IMR-90 (cell line): ENCODE measurements at regions not wholly inside any gene's neighbourhood (a gene's known extent, or its start where the extent isn't known, plus 50 kb on each side); places are given as distances from the start of the nearest gene placed in this dataset.
"Not testable (repeated sequence)": the region's sequence is repeated elsewhere in the genome, so short reads cannot be mapped to it uniquely, and the experiment has no call there.

Source experiments
- ATAC-seq: fragments of 200-7000 bp; cut with Tn5 transposase; 2 replicates; pipeline ENCODE4 v1.9.1; 2020; ENCODE audit warnings: low read depth, mild to moderate bottlenecking, moderate library complexity
- BruUV-seq: library from RNA; stranded (reverse); fragments of 400-500 nt; replicated peaks from 2 replicates; lab custom pipeline; 2021; lab: Mats Ljungman, UMichigan
- CTCF ChIA-PET: fragments of 300-600 bp; formaldehyde crosslinking; extraction: SDS; loops from one replicate; lab custom pipeline; 2021; ENCODE audit warnings: antibody characterized with exemption; lab: Yijun Ruan, JAX
- POLR2A ChIA-PET: fragments of 300-600 bp; sonication (Branson Sonifier 250); formaldehyde crosslinking; loops from one replicate; lab custom pipeline; 2022; ENCODE audit warnings: antibody characterized with exemption; ENCODE audit not compliant: unreplicated experiment; lab: Charles Lee
- DNase-seq: peaks from one replicate; pipeline ENCODE4 v3.0.0; 2013
- H2AFZ ChIP-seq: replicated peaks from 2 replicates; pipeline ENCODE3; 2013; ENCODE audit warnings: low read length, mild to moderate bottlenecking; ENCODE audit not compliant: poor library complexity
- H2AK5ac ChIP-seq: 2 replicates; pipeline ENCODE4 v1.6.1; 2013; ENCODE audit warnings: low read depth, low read length, inconsistent platforms
- H2AK9ac ChIP-seq: replicated peaks from 2 replicates; pipeline ENCODE3; 2013; ENCODE audit warnings: mild to moderate bottlenecking, low read depth, low read length, moderate library complexity; ENCODE audit not compliant: poor library complexity
- H2BK120ac ChIP-seq: 2 replicates; pipeline ENCODE4 v1.6.1; 2013; ENCODE audit warnings: low read depth, low read length, inconsistent platforms
- H2BK15ac ChIP-seq: 3 replicates; pipeline ENCODE4 v1.6.1; 2013; ENCODE audit warnings: low read depth, low read length, inconsistent platforms
- H2BK20ac ChIP-seq: 2 replicates; pipeline ENCODE4 v1.6.1; 2013; ENCODE audit warnings: low read depth, mild to moderate bottlenecking, inconsistent platforms, low read length, moderate library complexity
- H2BK5ac ChIP-seq: 2 replicates; pipeline ENCODE4 v1.6.1; 2013; ENCODE audit warnings: mild to moderate bottlenecking, low read depth, low read length, inconsistent platforms; ENCODE audit not compliant: poor library complexity, severe bottlenecking
- H3K14ac ChIP-seq: replicated peaks from 2 replicates; pipeline ENCODE4 v1.6.1; 2013; ENCODE audit warnings: low read depth, low read length, inconsistent platforms
- H3K18ac ChIP-seq: 2 replicates; pipeline ENCODE4 v1.6.1; 2013; ENCODE audit warnings: low read depth, low read length, control low read depth
- H3K23ac ChIP-seq: 2 replicates; pipeline ENCODE4 v1.6.1; 2013; ENCODE audit warnings: low read depth, low read length, inconsistent platforms
- H3K27ac ChIP-seq: 2 replicates; pipeline ENCODE4 v1.5.1; 2013; ENCODE audit warnings: mild to moderate bottlenecking, control low read depth, low read length; ENCODE audit not compliant: insufficient read depth
- H3K27me3 ChIP-seq: 2 replicates; pipeline ENCODE4 v1.6.1; 2013; ENCODE audit warnings: low read length; ENCODE audit not compliant: control insufficient read depth, insufficient read depth
- H3K36me3 ChIP-seq: 2 replicates; pipeline ENCODE4 v1.6.1; 2013; ENCODE audit warnings: low read length, mixed read lengths; ENCODE audit not compliant: control insufficient read depth, insufficient read depth
- H3K4ac ChIP-seq: 2 replicates; pipeline ENCODE4 v1.6.1; 2013; ENCODE audit warnings: low read depth, low read length, inconsistent platforms
- H3K4me1 ChIP-seq: 2 replicates; pipeline ENCODE4 v1.6.1; 2013; ENCODE audit warnings: low read length, mixed read lengths; ENCODE audit not compliant: control insufficient read depth, insufficient read depth
- H3K4me2 ChIP-seq: 2 replicates; pipeline ENCODE4 v1.6.1; 2013; ENCODE audit warnings: low read depth, mild to moderate bottlenecking, control low read depth, low read length, moderate library complexity
- H3K4me3 ChIP-seq: 2 replicates; pipeline ENCODE4 v1.5.1; 2013; ENCODE audit warnings: low read depth, mild to moderate bottlenecking, control low read depth, low read length, moderate library complexity; ENCODE audit not compliant: insufficient read depth
- H3K56ac ChIP-seq: 2 replicates; pipeline ENCODE4 v1.6.1; 2013; ENCODE audit warnings: low read length, inconsistent platforms; ENCODE audit not compliant: insufficient read depth; ENCODE audit errors: extremely low read depth
- H3K79me1 ChIP-seq, 2 experiments: 2 replicates each; pipeline ENCODE4 v1.6.1; 2013; ENCODE audit warnings: low read length in 2 of 2, inconsistent platforms in 1 of 2, low read depth in 1 of 2
- H3K9ac ChIP-seq: 2 replicates; pipeline ENCODE4 v1.6.1; 2013; ENCODE audit warnings: low read depth, low read length, control low read depth
- H3K9me1 ChIP-seq: 2 replicates; pipeline ENCODE4 v1.6.1; 2013; ENCODE audit warnings: low read length, inconsistent platforms; ENCODE audit not compliant: insufficient read depth
- H3K9me3 ChIP-seq: 2 replicates; pipeline ENCODE4 v1.6.1; 2013; ENCODE audit warnings: low read length; ENCODE audit not compliant: control insufficient read depth, insufficient read depth
- H4K20me1 ChIP-seq: 2 replicates; pipeline ENCODE4 v1.6.1; 2013; ENCODE audit warnings: low read length, inconsistent platforms; ENCODE audit not compliant: insufficient read depth
- H4K5ac ChIP-seq: 2 replicates; pipeline ENCODE4 v1.6.1; 2013; ENCODE audit warnings: mild to moderate bottlenecking, low read depth, low read length, control low read depth
- H4K8ac ChIP-seq, 2 experiments: 2 replicates each; pipeline ENCODE4 v1.6.1; 2013; ENCODE audit warnings: low read depth in 2 of 2, low read length in 2 of 2, control low read depth in 1 of 2, inconsistent platforms in 1 of 2
- H4K91ac ChIP-seq: 2 replicates; pipeline ENCODE4 v1.6.1; 2013; ENCODE audit warnings: low read depth, low read length, inconsistent platforms; ENCODE audit not compliant: insufficient read depth
- WGBS, 2 experiments: methylation state at CpG; one replicate each; pipeline versions ENCODE4 v1.1.5 to v1.1.7; 2013; ENCODE audit warnings: missing lambda C conversion rate in 2 of 2; ENCODE audit not compliant: insufficient read length in 1 of 2; ENCODE audit errors: extremely low coverage in 2 of 2; 5-methylcytosine and 5-hydroxymethylcytosine counted together
- dilution Hi-C: fragments of 300-500 bp; cut with HindIII; formaldehyde crosslinking; loops from one replicate; pipeline ENCODE4 v1.14.3; 2018; ENCODE audit warnings: low sequenced_read_pairs; ENCODE audit not compliant: unreplicated experiment
- in situ Hi-C: fragments of 300-500 bp; cut with MboI; formaldehyde crosslinking; loops from 3 replicates; pipeline ENCODE4 v1.14.3; 2019; ENCODE audit warnings: low sequenced_read_pairs, inconsistent platforms, mixed read lengths
- intact Hi-C: fragments of 100-400 bp; cut with micrococcal nuclease; formaldehyde crosslinking; loops from 2 replicates; pipeline ENCODE4 v1.10.0; 2022

- ATAC-seq, H2AFZ ChIP-seq, H3K9me3 ChIP-seq, H3K56ac ChIP-seq, H3K4me1 ChIP-seq, H2AK5ac ChIP-seq, H3K9ac ChIP-seq, POLR2A ChIA-PET, H4K8ac ChIP-seq, H3K9me1 ChIP-seq, H3K36me3 ChIP-seq, dilution Hi-C loops, H3K23ac ChIP-seq, intact Hi-C loops, H3K4me3 ChIP-seq, H2BK5ac ChIP-seq, DNase-seq, H4K91ac ChIP-seq, H4K5ac ChIP-seq, H3K79me1 ChIP-seq, H2BK15ac ChIP-seq, H3K18ac ChIP-seq, H2BK120ac ChIP-seq, H3K27ac ChIP-seq, BruUV-seq, H3K4ac ChIP-seq, in situ Hi-C loops, H4K20me1 ChIP-seq, H3K4me2 ChIP-seq, H2AK9ac ChIP-seq, H3K14ac ChIP-seq, H2BK20ac ChIP-seq, H3K27me3 ChIP-seq, CTCF ChIA-PET: not testable (repeated sequence)
- WGBS, 2 experiments, result 50% methylated on average over 2 of the region's 20 CpGs; no CpG with 5 or more reads in 1 of the 2 experiments
Measured at GRCh38 chr21:9821472-9821871, 699.9 kb upstream of the TPTE start.

- intact Hi-C loops, H3K4ac ChIP-seq, H3K9ac ChIP-seq, H3K27ac ChIP-seq, H3K18ac ChIP-seq, H2AFZ ChIP-seq, H2BK120ac ChIP-seq, H3K56ac ChIP-seq, H4K8ac ChIP-seq, CTCF ChIA-PET, H3K9me1 ChIP-seq, H3K9me3 ChIP-seq, H2BK15ac ChIP-seq, dilution Hi-C loops, H4K20me1 ChIP-seq, H3K23ac ChIP-seq, H4K5ac ChIP-seq, H3K4me2 ChIP-seq, H4K91ac ChIP-seq, H3K27me3 ChIP-seq, H3K4me3 ChIP-seq, in situ Hi-C loops, H3K79me1 ChIP-seq, BruUV-seq, H3K14ac ChIP-seq, H2AK5ac ChIP-seq, H2BK5ac ChIP-seq, ATAC-seq, DNase-seq, POLR2A ChIA-PET, H2BK20ac ChIP-seq, H2AK9ac ChIP-seq, H3K36me3 ChIP-seq, H3K4me1 ChIP-seq: not testable (repeated sequence)
- no CpG with 5 or more reads among the region's 49 CpGs for WGBS, 2 experiments
Measured at GRCh38 chr21:9822093-9822820, 699.1 kb upstream of the TPTE start.
